GM21367 (cell line): ENCODE measurements at regions not wholly inside any gene's neighbourhood (a gene's known extent, or its start where the extent isn't known, plus 50 kb on each side); places are given as distances from the start of the nearest gene placed in this dataset.
"Not testable (repeated sequence)": the region's sequence is repeated elsewhere in the genome, so short reads cannot be mapped to it uniquely, and the experiment has no call there.

Experiments
- ATAC-seq: cut with Tn5 transposase; IDR thresholded peaks from one replicate; pipeline ENCODE4 v1.9.1; 2021; ENCODE audit not compliant: unreplicated experiment

DNA sequence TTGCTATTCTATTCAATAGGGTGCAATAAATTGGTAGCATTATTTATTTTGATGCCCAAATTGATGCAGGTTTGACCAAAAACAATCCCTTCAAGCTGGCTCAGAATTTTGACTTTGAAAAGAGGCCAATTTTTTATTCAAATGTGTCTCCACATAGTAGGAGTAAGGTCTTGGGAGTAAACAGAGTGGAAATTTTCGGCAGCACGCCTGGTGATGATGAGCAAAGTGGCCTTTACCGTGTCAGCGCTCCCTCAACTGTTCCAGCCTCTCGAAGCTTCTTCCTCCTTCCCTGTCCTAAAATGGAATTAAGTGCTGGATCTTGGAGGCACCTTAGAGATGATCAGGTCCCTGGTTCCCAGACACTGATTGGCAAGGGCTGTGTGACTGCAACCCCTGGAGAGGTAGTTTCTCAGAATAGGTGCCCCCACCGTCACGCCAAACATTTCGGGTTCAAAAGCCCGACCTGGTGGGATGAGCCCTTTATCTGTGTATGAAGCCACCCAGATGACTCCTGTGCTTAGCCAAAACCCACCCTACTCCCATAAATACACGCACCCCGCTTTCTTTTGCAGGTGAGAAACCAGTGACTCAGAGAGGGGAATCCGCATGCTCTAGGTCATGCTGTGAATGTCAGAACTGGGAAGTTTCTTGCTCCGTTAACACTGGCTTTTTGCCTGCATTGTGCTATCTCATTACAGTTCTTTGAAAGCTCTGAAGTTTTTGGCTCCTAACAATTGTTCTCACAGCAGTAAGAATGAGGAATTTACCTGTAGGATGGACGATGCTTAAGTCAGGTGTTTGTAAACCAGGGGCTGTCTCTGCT, 89.1 kb downstream of the CRYGS start:
- no peak for ATAC-seq

DNA sequence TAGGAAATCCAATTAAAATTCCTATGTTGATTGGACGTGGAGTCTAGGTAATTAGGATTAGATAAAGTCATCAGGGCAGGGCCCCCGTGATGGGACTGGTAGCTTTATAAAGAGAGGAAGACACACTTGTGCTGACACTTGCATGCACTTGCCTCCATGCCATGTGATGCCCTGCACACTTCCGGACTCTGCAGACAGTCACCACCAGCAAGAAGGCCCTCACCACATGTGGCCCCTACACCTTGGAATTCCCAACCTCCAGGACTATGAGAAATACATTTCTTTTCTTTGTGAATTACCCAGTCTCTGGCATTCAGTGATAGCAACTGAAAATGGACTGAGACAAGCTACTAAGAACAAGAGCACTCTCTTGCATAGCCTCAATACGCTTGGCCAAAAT, 90.6 kb downstream of the CRYGS start:
- no peak for ATAC-seq

DNA sequence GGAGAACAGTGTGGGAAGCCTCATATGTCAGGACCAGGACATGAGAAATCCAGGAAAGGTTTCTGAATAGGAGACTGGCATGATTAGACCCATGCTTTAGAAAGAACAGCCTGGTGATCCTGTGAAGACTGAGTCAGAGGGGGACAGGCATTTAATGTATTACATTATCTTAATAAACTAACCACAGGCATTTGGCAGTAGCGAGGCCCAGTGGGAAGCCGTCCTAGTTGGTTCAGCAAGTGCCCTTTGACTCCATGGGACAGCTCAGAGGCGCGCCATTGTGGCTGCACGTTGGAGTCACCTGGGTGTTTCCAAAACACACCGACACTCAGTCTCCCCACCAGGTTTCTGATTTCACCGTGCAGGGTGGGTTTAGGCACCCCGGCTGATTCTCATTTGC, 90.5 kb upstream of the DGKG start:
- ATAC-seq: no peak

DNA sequence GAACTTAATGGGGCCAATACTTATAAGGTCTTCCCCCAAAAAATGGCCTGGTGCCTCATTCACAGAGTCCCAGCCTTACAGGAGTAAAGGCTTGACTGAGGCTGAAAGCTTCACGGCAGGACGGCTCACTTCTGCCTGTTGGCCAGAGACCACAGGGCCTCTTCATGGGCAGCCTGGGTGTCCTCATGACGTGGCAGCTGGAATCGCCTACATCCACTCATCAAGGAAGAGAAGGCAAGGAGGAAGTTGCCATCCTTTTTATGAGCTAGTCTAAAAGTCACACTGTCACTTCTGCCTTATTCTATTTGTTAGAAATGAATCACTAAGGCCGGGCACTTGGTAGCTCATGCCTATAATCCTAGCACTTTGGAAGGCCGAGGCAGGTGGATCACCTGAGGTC, 89.3 kb upstream of the DGKG start:
- no peak for ATAC-seq

GRCh38 chr3:186444974-186445373, 82.9 kb upstream of the DGKG start:
- no peak for ATAC-seq

DNA sequence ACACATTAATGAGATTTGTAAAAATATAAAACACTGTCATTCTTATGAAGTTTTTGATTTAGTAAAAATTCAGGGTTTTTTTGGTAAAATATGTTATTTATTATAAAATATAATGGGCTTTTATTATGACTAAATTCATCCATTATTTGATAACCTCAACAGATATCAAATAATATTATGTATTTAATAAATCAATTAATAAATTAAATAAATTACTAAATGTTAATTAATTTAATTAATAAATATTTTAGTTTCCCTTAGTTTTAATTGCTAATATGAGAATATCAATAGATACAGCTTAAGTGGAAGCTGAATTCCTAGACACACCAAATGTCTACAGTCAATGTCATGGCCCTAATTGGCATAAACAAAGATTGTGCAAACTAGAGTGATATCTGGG, 82.3 kb upstream of the DGKG start:
- no peak for ATAC-seq

DNA sequence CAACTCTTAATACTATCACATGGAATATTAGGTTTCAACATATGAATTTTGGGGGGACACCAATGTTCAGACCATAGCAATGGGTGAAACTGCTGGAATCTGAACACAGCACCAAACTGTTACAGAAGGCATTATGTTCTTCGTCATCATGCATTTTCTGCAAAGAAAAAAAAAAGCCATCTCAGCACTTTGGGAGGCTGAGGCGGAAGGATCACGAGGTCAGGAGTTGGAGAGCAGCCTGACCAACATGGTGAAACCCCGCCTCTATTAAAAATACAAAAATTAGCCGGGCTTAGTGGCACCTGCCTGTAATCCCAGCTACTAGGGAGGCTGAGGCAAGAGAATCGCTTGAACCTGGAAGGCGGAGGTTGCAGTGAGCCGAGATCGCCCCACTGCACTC, 80.9 kb upstream of the DGKG start:
- not testable (repeated sequence) for ATAC-seq

DNA sequence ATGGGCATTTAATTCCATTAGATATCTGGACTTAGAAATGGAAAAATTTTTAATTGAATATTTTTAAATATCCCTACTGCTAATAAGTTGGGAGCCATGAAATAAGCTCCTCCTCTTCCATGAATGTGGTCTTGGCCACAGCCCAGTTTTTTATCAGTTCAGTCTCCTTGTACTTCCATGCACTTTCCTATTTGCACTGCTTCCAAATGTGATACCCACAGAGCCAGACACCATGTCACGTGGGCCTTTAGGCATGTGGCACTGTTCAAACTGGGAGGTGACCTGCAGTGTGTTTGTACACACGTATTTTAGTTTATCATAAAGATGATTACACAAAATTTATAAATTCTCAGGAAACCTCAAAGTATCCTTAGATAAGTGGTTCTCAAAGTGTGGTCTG, 80.1 kb upstream of the DGKG start:
- no peak for ATAC-seq

GRCh38 chr3:186440891-186441290, 78.9 kb upstream of the DGKG start:
- ATAC-seq: no peak

DNA sequence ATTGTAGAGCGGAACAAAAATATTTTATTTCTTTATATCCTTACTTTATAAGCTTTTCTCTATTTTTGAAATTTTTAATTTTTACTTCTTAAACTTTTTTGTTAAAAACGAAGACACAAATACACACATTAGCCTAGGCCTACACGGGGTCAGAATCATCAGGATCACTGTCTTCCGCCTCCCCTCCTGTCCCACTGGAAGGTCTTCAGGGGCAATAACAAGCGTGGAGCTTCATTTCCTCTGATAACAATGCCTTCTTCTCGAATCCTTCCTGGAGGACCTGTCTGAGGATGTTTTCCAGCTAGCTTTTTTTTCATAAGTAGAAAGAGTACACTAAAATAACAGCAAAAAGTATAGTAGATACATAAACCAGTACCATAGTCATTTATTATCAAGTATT, 77.7 kb upstream of the DGKG start:
- no peak for ATAC-seq

DNA sequence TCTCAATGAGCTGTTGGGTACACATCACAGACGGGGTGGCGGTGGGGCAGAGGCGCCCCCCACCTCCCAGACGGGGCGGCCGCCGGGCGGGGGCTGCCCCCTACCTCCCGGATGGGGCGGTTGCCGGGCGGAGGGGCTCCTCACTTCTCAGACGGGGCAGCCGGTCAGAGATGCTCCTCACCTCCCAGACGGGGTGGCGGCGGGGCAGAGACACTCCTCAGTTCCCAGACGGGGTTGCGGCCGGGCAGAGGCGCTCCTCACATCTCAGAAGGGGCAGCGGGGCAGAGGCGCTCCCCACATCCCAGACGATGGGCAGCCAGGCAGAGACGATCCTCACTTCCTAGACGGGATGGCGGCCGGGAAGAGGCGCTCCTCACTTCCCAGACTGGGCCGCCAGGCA, 73.3 kb upstream of the DGKG start:
- ATAC-seq: not testable (repeated sequence)

DNA sequence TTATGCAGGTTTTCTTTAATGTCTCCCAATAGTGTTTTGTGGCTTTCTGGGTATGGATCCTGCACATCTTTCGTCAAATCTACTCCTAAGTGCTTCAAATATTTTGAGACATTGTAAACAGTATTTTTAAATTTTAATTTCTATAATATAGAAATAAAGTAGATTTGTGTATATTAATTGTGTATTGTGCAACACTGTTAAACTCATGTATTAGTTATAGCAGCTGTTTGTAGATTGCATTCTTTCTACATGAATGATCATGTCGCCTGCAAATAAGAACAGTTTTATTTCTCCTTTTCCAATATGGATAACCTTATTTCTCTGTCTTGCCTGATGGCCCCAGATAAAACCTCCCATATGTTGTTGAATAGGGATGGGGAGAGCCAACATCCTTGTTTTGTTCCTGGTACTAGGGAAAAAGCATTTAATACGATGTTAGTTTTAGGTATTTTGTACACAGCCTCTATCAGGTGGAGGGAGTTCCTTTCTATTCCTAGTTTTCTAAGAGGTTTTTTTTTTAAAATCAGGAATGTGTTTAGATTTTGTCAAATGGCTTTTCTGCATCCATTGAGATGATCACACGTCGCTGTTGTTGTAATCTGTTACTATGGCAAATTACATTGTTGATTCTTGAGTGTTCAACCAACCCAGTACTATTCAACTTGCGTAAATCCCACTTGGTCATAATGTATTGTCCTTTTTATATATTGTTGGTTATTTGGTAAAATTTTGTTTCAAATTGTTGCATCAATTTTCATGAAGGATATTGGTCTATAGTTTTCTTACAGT, 71.1 kb upstream of the DGKG start:
- no peak for ATAC-seq

- no peak for ATAC-seq
Measured at GRCh38 chr3:186432189-186432588, 70.2 kb upstream of the DGKG start.

GRCh38 chr3:186427627-186428281, 65.7 kb upstream of the DGKG start:
- no peak for ATAC-seq

- no peak for ATAC-seq
Measured at GRCh38 chr3:186425788-186426730, 64.0 kb upstream of the DGKG start.

DNA sequence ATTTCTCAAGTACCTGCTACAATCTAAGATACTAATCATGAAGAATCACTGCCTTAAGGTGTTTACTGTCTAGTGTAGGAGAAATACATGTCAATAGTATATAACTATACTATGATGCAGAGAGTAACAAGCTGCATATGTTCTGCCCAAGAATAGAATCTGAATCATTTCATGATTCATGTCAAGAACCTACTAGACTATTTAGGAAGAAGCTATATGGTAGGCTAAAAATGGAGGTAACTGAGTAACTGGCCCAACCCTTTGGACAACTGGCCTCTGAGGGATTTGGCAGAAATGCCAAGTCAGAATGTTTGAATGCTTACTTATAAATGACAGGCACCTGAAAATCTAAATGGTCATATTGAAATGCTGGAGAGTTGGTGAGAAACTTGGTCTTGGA, 59.9 kb upstream of the DGKG start:
- no peak for ATAC-seq

DNA sequence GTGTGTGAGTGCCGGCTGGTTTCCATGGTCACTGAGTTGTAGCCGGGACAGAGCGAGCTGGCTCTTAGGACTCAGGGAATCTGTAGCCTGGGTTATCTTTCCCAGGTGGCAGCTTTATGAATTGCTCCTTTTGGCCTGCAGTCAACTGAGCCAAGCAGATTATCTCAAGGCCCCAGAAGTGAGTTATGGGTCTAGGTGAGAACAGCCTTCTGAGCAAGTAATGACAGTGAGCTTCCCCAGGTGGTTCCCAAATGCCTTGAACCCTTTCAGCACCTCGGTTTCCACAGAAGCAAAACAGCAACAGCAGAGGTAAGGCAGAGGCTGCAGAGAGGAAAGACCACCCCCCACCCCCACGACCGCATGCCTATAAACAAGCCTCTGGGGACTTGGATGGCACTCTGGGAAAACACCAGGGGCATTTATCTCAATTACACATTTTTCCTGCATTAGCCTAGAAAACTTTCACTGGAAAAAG, 56.7 kb upstream of the DGKG start:
- ATAC-seq: no peak

DNA sequence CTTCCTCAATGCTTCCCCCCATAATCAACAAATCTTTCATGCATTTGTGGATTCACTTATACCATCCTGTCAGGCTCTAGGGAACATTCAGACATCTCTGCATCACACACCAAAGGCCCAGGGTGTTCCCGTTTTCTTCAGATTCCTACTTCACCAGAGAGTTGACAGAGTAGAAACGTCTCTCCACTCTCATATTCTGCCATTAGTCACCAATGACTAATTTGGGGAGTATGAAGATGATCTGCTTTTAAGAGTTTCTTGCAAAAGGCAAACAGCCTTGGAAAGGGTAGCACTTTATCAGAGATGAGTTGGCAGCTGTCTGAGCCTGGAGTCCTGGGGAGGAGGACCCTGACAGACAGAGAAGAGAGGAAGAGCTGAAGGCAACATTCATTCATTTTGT, 55.8 kb upstream of the DGKG start:
- ATAC-seq: no peak

DNA sequence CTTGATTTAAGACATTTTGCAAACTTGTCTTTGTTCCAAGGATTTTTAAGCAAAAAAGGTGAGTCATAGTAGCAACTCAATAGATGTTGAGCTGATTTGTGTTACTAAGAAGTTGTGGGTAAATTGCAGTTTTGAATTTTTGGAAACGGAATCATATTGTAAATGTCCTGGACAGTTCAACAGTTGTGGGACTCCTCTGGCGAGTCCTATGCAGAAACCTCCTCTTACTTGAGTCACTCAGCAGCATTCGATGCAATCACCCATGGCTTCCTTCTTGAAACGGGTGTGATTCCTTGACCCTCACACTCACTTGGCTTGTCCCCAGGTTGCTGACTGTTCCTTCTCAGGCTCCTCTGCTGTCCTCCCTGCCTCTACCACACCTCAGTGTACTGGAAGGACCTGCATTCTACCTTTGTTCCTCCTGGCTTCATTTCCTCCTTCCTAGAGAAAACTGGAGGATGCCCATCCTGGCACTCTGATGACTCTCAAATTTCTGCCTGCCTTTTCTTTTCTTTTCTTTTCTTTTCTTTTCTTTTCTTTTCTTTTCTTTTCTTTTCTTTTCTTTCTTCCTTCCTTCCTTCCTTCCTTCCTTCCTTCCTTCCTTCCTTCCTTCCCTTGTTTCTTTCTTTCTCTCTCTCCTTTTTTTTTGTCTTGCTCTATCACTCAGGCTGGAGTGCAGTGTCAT, 52.8 kb upstream of the DGKG start:
- no peak for ATAC-seq
